HG03342 (cell line): ENCODE measurements at regions not wholly inside any gene's neighbourhood (a gene's known extent, or its start where the extent isn't known, plus 50 kb on each side); places are given as distances from the start of the nearest gene placed in this dataset.
A peak's percentile ranks its signal among the peaks of the same experiment; 100 is the strongest.
"Not testable (repeated sequence)": the region's sequence is repeated elsewhere in the genome, so short reads cannot be mapped to it uniquely, and the experiment has no call there.

ENCODE experiments used
- ATAC-seq: cut with Tn5 transposase; IDR thresholded peaks from one replicate; pipeline ENCODE4 v1.9.1; 2021; ENCODE audit warnings: mild to moderate bottlenecking, moderate library complexity; ENCODE audit not compliant: unreplicated experiment

- no peak for ATAC-seq
Measured at GRCh38 chr3:90180096-90180495, 1072.7 kb downstream of the EPHA3 start.

- no peak for ATAC-seq
Measured at GRCh38 chr3:90180543-90180942, 1073.1 kb downstream of the EPHA3 start.

- peak; percentile 95 for ATAC-seq
Measured at GRCh38 chr3:90182291-90182976, 1075.0 kb downstream of the EPHA3 start.

GRCh38 chr3:90184861-90185260 lies 1077.4 kb downstream of the EPHA3 start:
- ATAC-seq, result no peak

- not testable (repeated sequence) for ATAC-seq
Measured at GRCh38 chr3:90197383-90197782, 1090.0 kb downstream of the EPHA3 start.

- not testable (repeated sequence) for ATAC-seq
Measured at GRCh38 chr3:90202931-90203330, 1095.5 kb downstream of the EPHA3 start.

GRCh38 chr3:90206482-90206881 lies 1099.1 kb downstream of the EPHA3 start:
- not testable (repeated sequence) for ATAC-seq

- ATAC-seq, result not testable (repeated sequence)
Measured at GRCh38 chr3:90207353-90208097, 1100.1 kb downstream of the EPHA3 start.

- no peak for ATAC-seq
Measured at GRCh38 chr3:90221900-90222299, 1114.5 kb downstream of the EPHA3 start.

GRCh38 chr3:90241481-90241880 lies 1134.1 kb downstream of the EPHA3 start:
- ATAC-seq, result no peak

- no peak for ATAC-seq
Measured at GRCh38 chr3:90253131-90253530, 1145.7 kb downstream of the EPHA3 start.

GRCh38 chr3:90261481-90262433 lies 1154.3 kb downstream of the EPHA3 start:
- no peak for ATAC-seq
